ENCODE measurements at regions not wholly inside any gene's neighbourhood (a gene's known extent, or its start where the extent isn't known, plus 50 kb on each side); places are given as distances from the start of the nearest gene placed in this dataset.

- TF ChIP-seq E2F1 (CRISPR knock-in tag; IDR thresholded peaks at IDR 0.05) (no peak), ZNF830 (CRISPR knock-in tag; IDR thresholded peaks at IDR 0.05) (no peak), CREB3L1 (IDR thresholded peaks at IDR 0.05; ENCODE audit: borderline replicate concordance, low read depth) (no peak), SMARCE1 (IDR thresholded peaks at IDR 0.05) (no peak), ZNF449 (CRISPR knock-in tag; IDR thresholded peaks at IDR 0.05) (no peak), CTCF (IDR thresholded peaks at IDR 0.05 in 2 of 3, conservative IDR thresholded peaks at IDR 0.05 in 1 of 3; ENCODE audit: insufficient read depth in 2 of 3, low read depth in 1 of 3, low read length in 3 of 3) (no peak), EZH2 (IDR thresholded peaks at IDR 0.05; ENCODE audit: borderline replicate concordance, low read depth, low read length) (no peak)
These were observed 89.3 kb upstream of the IL12B start for GRCh38 chr5:159419576-159419975.
